Stimulated activated CD8-positive, alpha-beta memory T cell treated with anti-CD3 and anti-CD28 coated beads, Interleukin-12 subunit alpha, Interleukin-12 subunit beta, amount 100 ng/mL, for 1 hour (primary cell): ENCODE measurements at regions not wholly inside any gene's neighbourhood (a gene's known extent, or its start where the extent isn't known, plus 50 kb on each side); places are given as distances from the start of the nearest gene placed in this dataset.

Source experiments
- DNase-seq: peaks from one replicate; pipeline ENCODE4 v3.0.0-alpha.2; 2020; ENCODE audit warnings: low read depth

- DNase-seq, result no peak
Measured at GRCh38 chr1:38394303-38394702, 347.7 kb upstream of the POU3F1 start.

GRCh38 chr1:38392861-38393260 lies 346.3 kb upstream of the POU3F1 start:
- DNase-seq, result no peak

- DNase-seq, result no peak
Measured at GRCh38 chr1:38381256-38381655, 334.7 kb upstream of the POU3F1 start.

GRCh38 chr1:38376577-38376976 lies 330.0 kb upstream of the POU3F1 start:
- DNase-seq, result no peak

GRCh38 chr1:38375035-38375434 lies 328.4 kb upstream of the POU3F1 start:
- no peak for DNase-seq

GRCh38 chr1:38371505-38371844 lies 324.9 kb upstream of the POU3F1 start:
- no peak for DNase-seq

- no peak for DNase-seq
Measured at GRCh38 chr1:38370716-38371504, 324.3 kb upstream of the POU3F1 start.

GRCh38 chr1:38365242-38365641 lies 318.6 kb upstream of the POU3F1 start:
- no peak for DNase-seq

GRCh38 chr1:38361566-38361965 lies 315.0 kb upstream of the POU3F1 start:
- DNase-seq, result no peak

- DNase-seq, result no peak
Measured at GRCh38 chr1:38360807-38361206, 314.2 kb upstream of the POU3F1 start.

GRCh38 chr1:38353956-38354355 lies 307.4 kb upstream of the POU3F1 start:
- DNase-seq, result no peak

GRCh38 chr1:38352869-38353268 lies 306.3 kb upstream of the POU3F1 start:
- no peak for DNase-seq

- no peak for DNase-seq
Measured at GRCh38 chr1:38347446-38348175, 301.0 kb upstream of the POU3F1 start.

GRCh38 chr1:38344716-38345115 lies 298.1 kb upstream of the POU3F1 start:
- no peak for DNase-seq

- DNase-seq, result no peak
Measured at GRCh38 chr1:38341694-38342093, 295.1 kb upstream of the POU3F1 start.

GRCh38 chr1:38340409-38340808 lies 293.8 kb upstream of the POU3F1 start:
- DNase-seq, result no peak

GRCh38 chr1:38337711-38338110 lies 291.1 kb upstream of the POU3F1 start:
- DNase-seq, result no peak

- DNase-seq, result no peak
Measured at GRCh38 chr1:38336961-38337360, 290.4 kb upstream of the POU3F1 start.

- no peak for DNase-seq
Measured at GRCh38 chr1:38336301-38336923, 289.8 kb upstream of the POU3F1 start.

- DNase-seq, result no peak
Measured at GRCh38 chr1:38334930-38335592, 288.5 kb upstream of the POU3F1 start.

- no peak for DNase-seq
Measured at GRCh38 chr1:38332649-38333310, 286.2 kb upstream of the POU3F1 start.
